ENCODE measurements at regions not wholly inside any gene's neighbourhood (a gene's known extent, or its start where the extent isn't known, plus 50 kb on each side); places are given as distances from the start of the nearest gene placed in this dataset.

GRCh38 chr10:123529146-123529760 is 136.9 kb upstream of the GPR26 start:
- ChIA-PET CTCF (no interaction called here), POLR2A (no interaction called here)
- TF ChIP-seq NFRKB (IDR thresholded peaks at IDR 0.05), result no peak
- TF ChIP-seq ARNT (IDR thresholded peaks at IDR 0.05), result no peak
- TF ChIP-seq ELF4 (IDR thresholded peaks at IDR 0.05), result no peak
- no peak for TF ChIP-seq CTBP1 (IDR thresholded peaks at IDR 0.05; ENCODE audit: borderline replicate concordance)
- no peak for TF ChIP-seq TARDBP (IDR thresholded peaks at IDR 0.05)
- TF ChIP-seq FOXM1 (IDR thresholded peaks at IDR 0.05; ENCODE audit: borderline replicate concordance), result no peak
- no peak for TF ChIP-seq HDGF (IDR thresholded peaks at IDR 0.05; ENCODE audit: borderline replicate concordance)
- no peak for TF ChIP-seq PKNOX1 (IDR thresholded peaks at IDR 0.05)
- no peak for TF ChIP-seq SP1 (IDR thresholded peaks at IDR 0.05)
- no peak for TF ChIP-seq L3MBTL2 (conservative IDR thresholded peaks at IDR 0.05)
- TF ChIP-seq BHLHE40 (IDR thresholded peaks at IDR 0.05; ENCODE audit: borderline replicate concordance), result no peak
- no peak for TF ChIP-seq FOXA1 (IDR thresholded peaks at IDR 0.05)
- no peak for TF ChIP-seq ZNF384 (IDR thresholded peaks at IDR 0.05)
- DNase-seq (ENCODE audit: extremely low spot score), result no peak

- DNase-seq (ENCODE audit: extremely low spot score), result no peak
- ChIA-PET CTCF (no interaction called here), POLR2A (no interaction called here)
Measured at GRCh38 chr10:123530166-123530870, 135.8 kb upstream of the GPR26 start.

DNA sequence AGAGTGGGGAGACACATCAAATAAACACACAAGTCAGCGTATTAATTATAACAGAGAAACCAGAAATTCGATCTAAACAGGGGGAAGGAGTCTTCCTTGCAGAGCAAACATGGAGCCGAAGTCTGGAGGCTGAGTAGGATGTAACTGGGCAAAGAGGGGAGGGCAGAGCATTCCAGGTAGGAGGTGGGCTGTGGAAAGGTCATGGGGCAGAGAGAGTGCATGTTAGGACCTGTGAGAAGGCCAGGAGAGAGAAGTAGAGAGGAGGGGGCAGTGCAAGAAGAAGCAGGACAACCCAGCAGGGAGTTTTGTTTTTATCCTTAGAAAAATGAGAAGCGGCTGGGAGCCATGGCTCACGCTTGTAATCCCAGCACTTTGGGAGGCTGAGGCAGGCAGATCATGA is 130.8 kb upstream of the GPR26 start:
- ChIA-PET POLR2A (no interaction called here), CTCF (no interaction called here)
- TF ChIP-seq L3MBTL2 (conservative IDR thresholded peaks at IDR 0.05), result no peak
- no peak for TF ChIP-seq PKNOX1 (IDR thresholded peaks at IDR 0.05)
- TF ChIP-seq FOXA1 (IDR thresholded peaks at IDR 0.05), result no peak
- no peak for TF ChIP-seq FOXM1 (IDR thresholded peaks at IDR 0.05; ENCODE audit: borderline replicate concordance)
- TF ChIP-seq CTBP1 (IDR thresholded peaks at IDR 0.05; ENCODE audit: borderline replicate concordance), result no peak
- no peak for TF ChIP-seq ELF4 (IDR thresholded peaks at IDR 0.05)
- TF ChIP-seq FOXK2 (IDR thresholded peaks at IDR 0.05), result no peak
- no peak for TF ChIP-seq ARNT (IDR thresholded peaks at IDR 0.05)
- TF ChIP-seq SP1 (IDR thresholded peaks at IDR 0.05), result no peak
- TF ChIP-seq TARDBP (IDR thresholded peaks at IDR 0.05), result no peak
- no peak for TF ChIP-seq SUZ12 (IDR thresholded peaks at IDR 0.05)
- no peak for TF ChIP-seq ZNF384 (IDR thresholded peaks at IDR 0.05)
- DNase-seq (ENCODE audit: extremely low spot score), result no peak

More at GRCh38 chr10:123530166-123530870, 135.8 kb upstream of the GPR26 start:
- no peak for TF ChIP-seq CTBP1 (IDR thresholded peaks at IDR 0.05; ENCODE audit: borderline replicate concordance)
- TF ChIP-seq ARNT (IDR thresholded peaks at IDR 0.05), result no peak
- TF ChIP-seq ZNF384 (IDR thresholded peaks at IDR 0.05), result no peak
- no peak for TF ChIP-seq BHLHE40 (IDR thresholded peaks at IDR 0.05; ENCODE audit: borderline replicate concordance)
- no peak for TF ChIP-seq HDGF (IDR thresholded peaks at IDR 0.05; ENCODE audit: borderline replicate concordance)
- TF ChIP-seq FOXA1 (IDR thresholded peaks at IDR 0.05), result no peak
- TF ChIP-seq SP1 (IDR thresholded peaks at IDR 0.05), result no peak
- no peak for TF ChIP-seq NFRKB (IDR thresholded peaks at IDR 0.05)
- no peak for TF ChIP-seq PKNOX1 (IDR thresholded peaks at IDR 0.05)
- TF ChIP-seq FOXK2 (IDR thresholded peaks at IDR 0.05), result no peak
- no peak for TF ChIP-seq SUZ12 (IDR thresholded peaks at IDR 0.05)
- TF ChIP-seq FOXM1 (IDR thresholded peaks at IDR 0.05; ENCODE audit: borderline replicate concordance), result no peak
- TF ChIP-seq LEF1 (IDR thresholded peaks at IDR 0.05; ENCODE audit: borderline replicate concordance), result no peak
- no peak for TF ChIP-seq TARDBP (IDR thresholded peaks at IDR 0.05)
- no peak for TF ChIP-seq ELF4 (IDR thresholded peaks at IDR 0.05)
- TF ChIP-seq L3MBTL2 (conservative IDR thresholded peaks at IDR 0.05), result no peak

DNA sequence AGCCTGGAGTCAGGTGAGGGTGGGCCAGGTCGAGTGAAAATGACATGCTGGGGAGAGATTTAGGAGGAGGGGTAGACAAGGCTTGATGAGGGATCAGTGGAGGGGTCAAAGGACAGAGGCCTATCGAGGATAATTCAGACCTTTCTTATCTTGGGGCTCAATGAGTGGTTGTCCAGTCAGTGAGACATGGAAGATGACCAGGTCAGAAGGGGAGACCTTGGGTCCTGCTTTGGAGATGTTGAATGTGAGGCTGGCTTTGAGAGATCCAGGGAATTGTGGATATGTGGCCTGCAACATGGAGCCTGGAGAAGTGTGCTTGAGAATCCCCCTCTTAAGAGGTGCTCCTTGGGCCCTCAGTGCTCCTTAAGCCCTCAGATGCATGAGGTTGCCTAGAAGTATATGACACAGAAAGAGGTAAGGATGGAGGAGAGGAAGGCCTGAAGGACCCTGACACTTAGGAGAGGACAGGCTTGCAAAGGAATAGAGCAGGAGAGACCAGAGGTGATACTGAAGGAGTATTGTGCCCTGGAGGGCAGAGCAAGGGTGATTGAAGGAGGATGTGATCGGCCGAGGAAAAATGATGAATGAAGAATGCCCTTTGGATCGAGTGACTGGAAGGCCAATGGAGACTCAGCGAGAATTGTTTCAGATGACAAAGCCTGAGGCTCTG is 129.8 kb upstream of the GPR26 start:
- ChIA-PET POLR2A (no interaction called here), CTCF (no interaction called here)
- TF ChIP-seq BHLHE40 (IDR thresholded peaks at IDR 0.05; ENCODE audit: borderline replicate concordance), result no peak
- TF ChIP-seq ARNT (IDR thresholded peaks at IDR 0.05), result no peak
- no peak for TF ChIP-seq ELF4 (IDR thresholded peaks at IDR 0.05)
- TF ChIP-seq ZNF384 (IDR thresholded peaks at IDR 0.05), result no peak
- no peak for TF ChIP-seq LEF1 (IDR thresholded peaks at IDR 0.05; ENCODE audit: borderline replicate concordance)
- TF ChIP-seq CTBP1 (IDR thresholded peaks at IDR 0.05; ENCODE audit: borderline replicate concordance), result no peak
- TF ChIP-seq SP1 (IDR thresholded peaks at IDR 0.05), result no peak
- no peak for TF ChIP-seq NFRKB (IDR thresholded peaks at IDR 0.05)
- TF ChIP-seq PKNOX1 (IDR thresholded peaks at IDR 0.05), result no peak
- TF ChIP-seq FOXM1 (IDR thresholded peaks at IDR 0.05; ENCODE audit: borderline replicate concordance), result no peak
- no peak for TF ChIP-seq HDGF (IDR thresholded peaks at IDR 0.05; ENCODE audit: borderline replicate concordance)
- DNase-seq (ENCODE audit: extremely low spot score), result no peak

All from HEK293T (cell line).